Esophagus muscularis mucosa (tissue), 4 donors: ENCODE measurements at regions not wholly inside any gene's neighbourhood (a gene's known extent, or its start where the extent isn't known, plus 50 kb on each side); places are given as distances from the start of the nearest gene placed in this dataset.

Experiments
- DNase-seq: peaks from one replicate; pipeline ENCODE4 v3.0.0-alpha.2; 2017; ENCODE audit errors: extremely low spot score
- H3K27ac ChIP-seq, 4 donors: fragments of 200-600 bp; sonication (generic); replicated peaks in 1 of 4; 1 replicate in 3 of 4; 2 replicates in 1 of 4; pipeline ENCODE4 v1.5.1; 2016 to 2019; ENCODE audit warnings: mild to moderate bottlenecking in 1 of 4
- H3K27me3 ChIP-seq, 4 donors: fragments of 200-600 bp; sonication (generic); one replicate each; pipeline versions ENCODE4 v1.5.1 to v1.6.0; 2016 to 2019
- H3K36me3 ChIP-seq, 4 donors: fragments of 200-600 bp; sonication (generic); one replicate each; pipeline ENCODE4 v1.5.1; 2016 to 2019
- H3K4me1 ChIP-seq, 4 donors: fragments of 200-600 bp; sonication (generic); one replicate each; pipeline ENCODE4 v1.5.1; 2016 to 2019
- H3K4me3 ChIP-seq, 4 donors: fragments of 200-600 bp; sonication (generic); 1 replicate in 2 of 4; 2 replicates in 2 of 4; pipeline ENCODE4 v1.5.1; 2016 to 2019; ENCODE audit warnings: mild to moderate bottlenecking in 4 of 4, moderate library complexity in 1 of 4
- H3K9me3 ChIP-seq, 4 donors: fragments of 200-600 bp; sonication (generic); 1 replicate in 3 of 4; 2 replicates in 1 of 4; pipeline ENCODE4 v1.5.1; 2016 to 2019
- CTCF ChIP-seq, 3 experiments: fragments of 200-600 bp in 2 of 3; fragments of 450-650 bp in 1 of 3; sonication (generic) in 2 of 3; IDR thresholded peaks; one replicate each; pipeline ENCODE4 v1.5.1; 2017 to 2019; ENCODE audit warnings: antibody characterized with exemption in 3 of 3, mild to moderate bottlenecking in 2 of 3, moderate library complexity in 1 of 3
- EP300 ChIP-seq: sonication (generic); formaldehyde crosslinking; IDR thresholded peaks from one replicate; pipeline ENCODE4 v1.6.1; 2017; ENCODE audit warnings: antibody characterized with exemption
- POLR2A ChIP-seq: fragments of 450-650 bp; IDR thresholded peaks from one replicate; pipeline ENCODE4 v1.6.1; 2017; ENCODE audit warnings: antibody characterized with exemption, moderate library complexity, mild to moderate bottlenecking, low read depth
- POLR2AphosphoS5 ChIP-seq, 2 donors: sonication (generic); formaldehyde crosslinking; IDR thresholded peaks; one replicate each; pipeline ENCODE4 v1.6.1; 2017; ENCODE audit warnings: antibody characterized with exemption in 2 of 2
- WGBS: methylation state at CpG from one replicate; pipeline ENCODE4 v1.1.5; 2018; 5-methylcytosine and 5-hydroxymethylcytosine counted together
- intact Hi-C: fragments of 100-400 bp; cut with DNase I; formaldehyde crosslinking; loops from one replicate; pipeline ENCODE4 v1.15.1; 2023

- 77% methylated on average over 4 of the region's 5 CpGs for WGBS
- Histone ChIP-seq H3K27me3 (no peaks in the 10 kb centered on the region), H3K9me3 (no peaks in the 10 kb centered on the region), H3K4me1 (no peaks in the 10 kb centered on the region), H3K4me3 (no peak overlapping the region), H3K36me3 (no peaks in the 10 kb centered on the region), H3K27ac (no peak overlapping the region)
- intact Hi-C loops, result no loop called here
- no peak for DNase-seq
- TF ChIP-seq EP300, result no peak
- TF ChIP-seq CTCF (IDR thresholded peaks at IDR 0.05), result no peak
- no peak for TF ChIP-seq POLR2A
- no peak for TF ChIP-seq POLR2AphosphoS5 (IDR thresholded peaks at IDR 0.05)
These were observed 224.7 kb upstream of the ASIC2 start for GRCh38 chr17:33517746-33518145.

GRCh38 chr17:33519692-33520091 is 226.6 kb upstream of the ASIC2 start:
- Histone ChIP-seq H3K4me3 (no peak overlapping the region), H3K27ac (no peak overlapping the region), H3K4me1 (peaks cover 0 to 13% (median 10%) of the 10 kb centered on the region in 4 donors), H3K27me3 (no peaks in the 10 kb centered on the region), H3K9me3 (no peaks in the 10 kb centered on the region), H3K36me3 (no peaks in the 10 kb centered on the region)
- no peak for DNase-seq
- TF ChIP-seq CTCF (IDR thresholded peaks at IDR 0.05) (no peak), EP300 (no peak), POLR2AphosphoS5 (IDR thresholded peaks at IDR 0.05) (no peak), POLR2A (no peak)
- 41% methylated on average over 4 of the region's 4 CpGs for WGBS
- intact Hi-C loops, result loop anchor here (5.0 kb wide), 2 partner anchors 128 to 153 kb away; no protein-coding TSS in a partner anchor

GRCh38 chr17:33520426-33521330 is 227.6 kb upstream of the ASIC2 start:
- intact Hi-C loops, result loop anchor here (5.0 kb wide), 2 partner anchors 127 to 152 kb away; no protein-coding TSS in a partner anchor
- Histone ChIP-seq H3K4me3 (no peak overlapping the region), H3K27me3 (no peaks in the 10 kb centered on the region), H3K36me3 (no peaks in the 10 kb centered on the region), H3K9me3 (no peaks in the 10 kb centered on the region), H3K4me1 (peaks cover 0 to 13% (median 10%) of the 10 kb centered on the region in 4 donors), H3K27ac (no peak overlapping the region)
- no peak for TF ChIP-seq POLR2A
- TF ChIP-seq POLR2AphosphoS5 (IDR thresholded peaks at IDR 0.05), result no peak
- no peak for TF ChIP-seq EP300
- peak; percentile 53 to 77 (median 70) for TF ChIP-seq CTCF (IDR thresholded peaks at IDR 0.05)
- no peak for DNase-seq
- WGBS, result 52% methylated on average over 13 of the region's 13 CpGs

GRCh38 chr17:33521784-33522183 is 228.7 kb upstream of the ASIC2 start:
- WGBS, result 83% methylated on average over 3 of the region's 5 CpGs
- no peak for DNase-seq
- Histone ChIP-seq H3K27me3 (no peaks in the 10 kb centered on the region), H3K4me3 (no peak overlapping the region), H3K36me3 (no peaks in the 10 kb centered on the region), H3K9me3 (peaks cover 0 to 3% (median under 1%) of the 10 kb centered on the region in 4 donors), H3K4me1 (peaks cover 0 to 13% (median 10%) of the 10 kb centered on the region in 4 donors), H3K27ac (no peak overlapping the region)
- TF ChIP-seq POLR2AphosphoS5 (IDR thresholded peaks at IDR 0.05) (no peak), POLR2A (no peak), EP300 (no peak), CTCF (IDR thresholded peaks at IDR 0.05) (no peak)
- intact Hi-C loops, result loop anchor here (5.0 kb wide), 2 partner anchors 126 to 151 kb away; no protein-coding TSS in a partner anchor
